GM19467 (cell line): ENCODE measurements at regions not wholly inside any gene's neighbourhood (a gene's known extent, or its start where the extent isn't known, plus 50 kb on each side); places are given as distances from the start of the nearest gene placed in this dataset.

Experiments
- ATAC-seq: cut with Tn5 transposase; IDR thresholded peaks from one replicate; pipeline ENCODE4 v1.9.1; 2021; ENCODE audit warnings: mild to moderate bottlenecking, moderate library complexity; ENCODE audit not compliant: unreplicated experiment

- no peak for ATAC-seq
Measured at GRCh38 chr10:128604025-128604424, 477.8 kb upstream of the MKI67 start.

- no peak for ATAC-seq
Measured at GRCh38 chr10:128605180-128605579, 479.0 kb upstream of the MKI67 start.

DNA sequence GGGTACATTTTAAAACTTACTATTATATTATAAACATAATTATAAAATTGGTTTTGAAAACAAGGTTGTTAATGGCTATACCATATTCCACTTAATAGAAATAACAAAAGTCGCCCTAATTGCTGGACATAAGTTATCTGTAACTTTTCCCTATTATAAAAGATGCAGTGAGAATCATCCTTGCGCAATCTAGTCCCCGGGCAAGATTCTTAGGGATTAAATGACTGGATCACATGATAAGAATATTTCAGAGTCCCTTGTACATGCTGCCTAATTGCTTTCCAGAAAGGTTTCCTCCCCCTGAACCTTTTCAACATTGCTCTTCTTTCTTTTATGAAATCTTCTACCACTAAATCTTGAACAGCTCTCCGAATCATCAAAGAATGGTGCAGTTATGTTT is 479.8 kb upstream of the MKI67 start:
- ATAC-seq = no peak

- ATAC-seq = no peak
Measured at GRCh38 chr10:128608791-128609190, 482.6 kb upstream of the MKI67 start.

GRCh38 chr10:128609460-128609859 is 483.2 kb upstream of the MKI67 start:
- ATAC-seq = no peak

DNA sequence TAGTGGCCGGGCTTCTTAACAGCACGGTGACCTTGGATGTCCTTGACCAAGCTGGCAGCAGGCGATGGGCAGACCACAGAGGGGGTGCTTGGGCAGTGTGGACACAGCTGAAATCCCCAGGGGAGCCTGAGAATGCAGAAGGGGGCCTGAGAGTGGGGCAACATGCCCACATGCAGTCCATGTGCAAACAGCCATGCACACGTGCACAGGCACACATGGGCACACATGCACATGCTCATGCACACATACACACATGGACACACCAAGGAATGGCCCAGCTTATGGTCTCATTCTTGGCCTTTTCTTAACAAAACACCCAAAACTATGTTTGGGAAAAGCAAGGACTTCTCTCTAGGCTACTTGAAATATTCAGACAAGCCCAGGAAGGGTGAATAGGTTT is 483.9 kb upstream of the MKI67 start:
- no peak for ATAC-seq

DNA sequence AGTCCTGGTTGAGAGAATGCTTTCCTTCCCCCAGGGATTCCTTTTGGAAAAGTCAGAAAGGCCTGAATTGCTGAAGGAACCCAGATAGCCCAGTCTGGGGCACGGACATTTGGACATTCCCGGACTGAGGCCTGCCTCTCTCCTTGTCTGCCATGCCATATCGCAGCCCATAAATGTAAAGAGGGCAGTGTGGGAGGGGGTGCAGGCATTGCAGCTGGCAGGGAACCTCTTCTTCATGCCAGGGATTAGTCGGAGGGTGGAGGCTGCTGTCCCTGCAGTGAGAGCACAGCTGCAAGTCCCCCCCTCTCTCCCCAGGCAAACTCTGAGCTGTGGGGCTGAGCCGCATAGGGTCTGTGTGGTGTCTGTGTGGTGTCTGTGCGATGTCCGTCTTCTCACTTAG is 486.0 kb upstream of the MKI67 start:
- ATAC-seq = no peak

DNA sequence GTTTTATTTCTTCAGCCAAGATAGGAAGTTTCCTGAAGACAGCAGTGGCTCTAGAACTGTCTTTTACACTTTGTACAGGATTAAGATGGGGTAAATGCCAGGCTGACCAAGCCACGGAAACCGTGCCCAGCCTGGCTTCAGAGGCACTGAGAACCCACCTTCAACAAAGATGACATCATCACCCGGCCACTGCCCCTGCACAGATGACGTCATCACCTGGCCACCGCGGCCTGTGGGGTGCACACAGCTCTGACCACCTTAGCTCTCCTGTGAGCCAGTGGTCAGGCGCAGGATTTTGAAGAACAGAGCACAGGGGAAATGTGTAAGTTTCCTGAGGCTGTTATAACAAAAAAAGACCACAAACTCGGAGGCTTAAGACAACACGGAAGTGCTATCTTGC is 486.4 kb upstream of the MKI67 start:
- no peak for ATAC-seq

DNA sequence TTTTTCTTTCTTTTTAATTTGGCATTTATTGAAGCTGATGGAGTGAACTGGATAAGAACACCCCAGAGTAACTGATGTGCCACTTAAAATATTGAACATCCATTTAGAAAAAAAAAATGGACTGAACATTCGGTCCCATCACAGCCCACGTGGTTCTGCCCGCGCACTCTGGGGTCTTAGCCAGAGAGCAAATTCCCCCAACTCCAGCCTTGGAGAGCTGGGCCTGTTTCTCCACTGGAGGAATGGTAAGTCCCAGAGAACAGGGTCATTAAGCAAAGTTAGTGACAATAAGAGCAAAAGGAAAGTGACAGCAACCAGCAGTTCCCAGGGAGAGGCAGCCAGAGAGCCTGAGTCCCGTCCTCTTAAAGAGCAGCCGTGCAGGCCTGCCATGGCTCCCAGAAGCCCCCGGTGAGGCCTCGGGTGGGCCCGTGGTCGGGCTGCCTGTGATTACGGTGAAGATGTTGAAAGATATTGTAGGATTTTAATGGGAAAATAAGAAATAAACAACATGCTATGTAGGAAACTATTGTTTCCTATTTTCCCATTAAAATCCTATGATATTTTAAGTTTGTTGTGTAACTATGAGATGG is 487.9 kb upstream of the MKI67 start:
- ATAC-seq = no peak

DNA sequence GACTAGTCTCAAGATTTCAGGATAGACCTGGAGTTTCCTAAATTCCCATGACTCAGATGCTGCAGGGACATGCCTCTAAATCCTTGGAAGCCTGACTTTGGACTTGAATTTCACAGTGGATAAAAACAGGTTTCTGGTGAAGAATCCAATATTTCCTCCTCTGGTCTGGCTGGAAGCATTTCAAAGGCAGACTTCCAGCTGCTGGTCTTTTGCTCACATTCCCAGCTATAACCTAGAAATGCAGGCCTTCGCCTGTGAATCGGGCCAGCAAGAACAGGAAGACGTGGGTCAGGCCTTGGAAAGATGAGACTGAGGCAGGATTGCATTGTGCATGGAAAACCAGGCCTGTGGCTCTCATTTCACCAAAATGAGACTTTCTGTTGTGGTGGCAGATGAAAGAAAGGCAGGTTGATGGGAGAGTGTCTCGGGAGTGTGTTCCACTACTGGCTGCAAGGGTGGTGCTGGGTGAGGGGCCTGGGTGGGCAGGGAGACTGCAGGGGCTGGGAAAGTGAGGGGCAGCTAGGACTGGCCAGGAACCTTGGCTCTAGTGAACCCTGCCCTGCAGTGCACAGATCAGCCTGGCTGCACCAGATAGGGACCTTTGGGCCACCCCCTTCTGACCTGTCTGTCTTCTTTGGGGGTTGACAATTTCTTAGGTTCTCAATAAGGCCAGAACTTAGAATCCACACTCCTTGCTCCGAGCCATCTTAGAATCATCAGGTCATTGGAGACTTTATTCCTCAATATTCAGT is 488.8 kb upstream of the MKI67 start:
- no peak for ATAC-seq

- no peak for ATAC-seq
Measured at GRCh38 chr10:128617532-128617931, 491.3 kb upstream of the MKI67 start.

GRCh38 chr10:128622706-128623105 is 496.5 kb upstream of the MKI67 start:
- no peak for ATAC-seq

GRCh38 chr10:128623776-128624175 is 497.6 kb upstream of the MKI67 start:
- ATAC-seq = no peak

- ATAC-seq = no peak
Measured at GRCh38 chr10:128624656-128625530, 498.7 kb upstream of the MKI67 start.

- no peak for ATAC-seq
Measured at GRCh38 chr10:128625926-128626325, 499.7 kb upstream of the MKI67 start.

- no peak for ATAC-seq
Measured at GRCh38 chr10:128626397-128627000, 500.3 kb upstream of the MKI67 start.

DNA sequence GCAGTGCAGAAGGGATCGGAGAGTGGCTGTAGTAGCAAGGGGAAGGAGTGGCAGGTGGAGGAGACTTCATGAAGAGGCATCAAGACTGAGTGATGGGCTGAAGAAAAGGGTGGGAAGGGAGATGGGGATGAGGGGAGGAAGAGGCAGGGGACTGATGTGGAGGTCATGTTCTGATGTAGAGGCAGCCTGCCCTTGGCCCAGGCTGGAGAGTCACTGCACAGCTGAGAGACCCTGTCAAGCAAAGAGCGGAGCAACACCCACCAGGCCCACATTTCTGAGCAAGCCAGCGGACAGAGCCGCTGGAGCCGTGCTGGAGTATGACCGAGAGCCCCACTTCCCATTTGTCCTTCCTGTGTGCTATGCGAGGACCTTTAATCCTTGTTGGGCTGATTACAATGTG is 501.6 kb upstream of the MKI67 start:
- no peak for ATAC-seq

DNA sequence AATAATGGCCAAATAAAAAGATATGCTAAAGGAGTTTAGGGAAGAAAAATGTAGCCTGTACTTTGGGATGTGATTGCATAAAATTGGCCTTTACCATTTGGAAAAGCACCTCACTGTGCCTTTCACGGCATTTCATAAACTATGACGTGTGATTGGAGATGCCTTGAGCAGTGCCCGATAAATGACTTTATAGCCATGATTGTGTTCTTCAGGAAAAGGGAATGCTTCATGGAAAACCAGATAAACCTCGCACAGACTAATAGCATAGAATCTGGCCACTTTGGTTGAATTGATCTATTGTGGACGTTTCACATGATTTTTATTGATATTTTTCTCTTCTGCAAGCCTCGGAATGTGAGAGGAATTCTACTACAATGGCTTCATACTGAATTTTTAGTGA is 502.0 kb upstream of the MKI67 start:
- ATAC-seq = no peak

DNA sequence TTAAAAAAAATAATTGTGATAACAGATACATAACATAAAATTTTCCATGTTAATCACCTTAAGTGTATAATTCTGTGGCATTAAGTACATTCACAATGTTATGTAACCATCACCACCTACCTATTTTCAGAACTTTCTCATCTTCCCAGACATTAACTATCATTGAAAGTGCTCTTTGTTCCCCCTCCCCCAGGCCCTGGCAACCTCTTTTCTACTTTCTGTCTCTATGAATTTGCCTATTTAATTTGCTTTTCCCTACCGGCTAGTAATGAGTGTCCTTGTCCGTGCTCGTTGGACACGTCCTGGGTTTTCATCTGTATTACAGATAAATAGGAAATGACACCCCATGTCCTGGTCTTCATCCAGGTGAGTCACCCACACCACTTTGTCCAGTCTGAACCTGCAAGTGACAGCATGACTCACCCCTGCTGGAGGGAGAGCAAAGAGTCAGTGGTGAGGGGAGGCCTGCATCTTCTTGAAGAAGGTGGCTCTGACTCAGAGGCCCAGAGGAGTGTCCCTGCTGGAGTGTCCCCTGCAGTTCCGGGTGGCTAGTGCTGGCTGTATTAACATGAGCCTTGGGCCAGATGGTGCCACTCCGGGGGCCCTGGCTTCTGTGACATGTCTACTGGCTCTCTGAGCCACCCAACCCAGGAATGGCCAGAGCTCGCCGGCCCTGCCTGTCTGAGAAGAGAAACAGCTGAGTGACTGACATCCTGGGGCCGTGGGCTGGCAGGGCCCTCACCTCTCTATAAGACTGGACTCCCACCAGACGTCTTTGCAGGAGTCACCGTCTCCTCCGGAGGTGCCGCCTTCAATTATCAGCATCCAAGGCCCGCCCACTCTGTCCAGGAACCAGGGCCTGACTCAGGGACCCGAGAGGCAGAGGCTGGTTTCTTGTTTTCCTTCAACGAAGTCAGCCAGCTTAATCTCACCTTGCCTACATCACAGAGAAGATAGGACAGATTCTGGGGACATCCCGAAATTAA is 503.2 kb upstream of the MKI67 start:
- no peak for ATAC-seq

DNA sequence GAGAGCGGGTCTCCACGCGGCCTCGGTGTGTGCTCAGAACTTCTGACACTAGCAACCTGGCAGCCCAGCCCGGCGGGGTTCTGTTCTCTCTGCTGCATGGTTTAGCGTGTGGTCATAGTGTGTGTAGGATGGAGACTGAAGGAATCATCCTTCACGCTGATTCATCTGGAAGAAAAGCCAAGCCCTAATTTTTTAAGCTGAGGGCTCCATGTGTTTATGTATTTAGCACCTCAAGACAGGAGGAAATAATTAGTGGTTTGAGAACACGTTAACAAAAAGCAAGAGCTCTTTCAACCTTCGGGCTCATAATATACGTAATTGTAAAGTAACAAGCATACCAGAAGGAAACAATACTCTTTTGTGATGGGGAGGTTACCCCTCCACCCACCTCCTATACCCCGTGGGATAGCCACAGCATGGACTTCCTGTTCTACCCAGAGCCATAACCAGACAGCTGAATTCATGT is 504.6 kb upstream of the MKI67 start:
- no peak for ATAC-seq
